RWPE1 (cell line): ENCODE measurements at regions not wholly inside any gene's neighbourhood (a gene's known extent, or its start where the extent isn't known, plus 50 kb on each side); places are given as distances from the start of the nearest gene placed in this dataset.

Experiments used
- CTCF ChIA-PET: fragments of 350-600 bp; sonication (Branson Sonifier 250); formaldehyde crosslinking; extraction: SDS; loops from one replicate; lab custom pipeline; 2021; lab: Yijun Ruan, JAX
- POLR2A ChIA-PET: fragments of 400-600 bp; formaldehyde crosslinking; extraction: SDS; loops from one replicate; lab custom pipeline; 2020; ENCODE audit warnings: antibody characterized with exemption; ENCODE audit not compliant: low non-redundant PET; lab: Yijun Ruan, JAX
- DNase-seq: peaks from one replicate; pipeline ENCODE4 v3.0.0; 2012; ENCODE audit warnings: low spot score
- H3K27ac ChIP-seq: fragments of 450-650 bp; 2 replicates; pipeline ENCODE4 v1.5.1; 2017
- TF ChIP-seq, protein P1 (sequence below): fragments of 450-650 bp; conservative IDR thresholded peaks from 2 replicates; pipeline ENCODE4 v1.5.1; 2017; ENCODE audit warnings: low read depth, mild to moderate bottlenecking

DNA sequence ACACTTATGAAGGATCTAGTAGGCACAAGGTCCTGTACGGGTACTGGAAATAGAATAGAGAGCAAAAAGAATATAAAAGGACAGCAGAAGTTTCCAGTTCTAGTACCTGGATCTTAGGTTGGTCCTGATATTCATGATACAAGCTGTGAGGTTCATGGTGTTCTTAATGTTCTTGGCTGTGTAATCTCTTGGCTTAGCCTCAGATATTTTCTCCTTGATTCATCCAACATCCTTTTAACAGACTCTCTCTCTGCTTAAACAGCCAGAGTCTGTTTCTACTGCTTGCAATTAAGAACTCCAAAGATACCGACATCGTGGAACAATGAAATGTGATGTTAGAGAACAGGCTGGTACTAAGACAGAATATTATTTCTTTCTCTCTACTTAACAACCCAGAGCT, 49.9 kb downstream of the CNTN3 start:
- TF ChIP-seq, protein P1, sequence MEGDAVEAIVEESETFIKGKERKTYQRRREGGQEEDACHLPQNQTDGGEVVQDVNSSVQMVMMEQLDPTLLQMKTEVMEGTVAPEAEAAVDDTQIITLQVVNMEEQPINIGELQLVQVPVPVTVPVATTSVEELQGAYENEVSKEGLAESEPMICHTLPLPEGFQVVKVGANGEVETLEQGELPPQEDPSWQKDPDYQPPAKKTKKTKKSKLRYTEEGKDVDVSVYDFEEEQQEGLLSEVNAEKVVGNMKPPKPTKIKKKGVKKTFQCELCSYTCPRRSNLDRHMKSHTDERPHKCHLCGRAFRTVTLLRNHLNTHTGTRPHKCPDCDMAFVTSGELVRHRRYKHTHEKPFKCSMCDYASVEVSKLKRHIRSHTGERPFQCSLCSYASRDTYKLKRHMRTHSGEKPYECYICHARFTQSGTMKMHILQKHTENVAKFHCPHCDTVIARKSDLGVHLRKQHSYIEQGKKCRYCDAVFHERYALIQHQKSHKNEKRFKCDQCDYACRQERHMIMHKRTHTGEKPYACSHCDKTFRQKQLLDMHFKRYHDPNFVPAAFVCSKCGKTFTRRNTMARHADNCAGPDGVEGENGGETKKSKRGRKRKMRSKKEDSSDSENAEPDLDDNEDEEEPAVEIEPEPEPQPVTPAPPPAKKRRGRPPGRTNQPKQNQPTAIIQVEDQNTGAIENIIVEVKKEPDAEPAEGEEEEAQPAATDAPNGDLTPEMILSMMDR = no peak
- ChIA-PET CTCF (no interaction called here), POLR2A (no interaction called here)
- no peak overlapping the region for H3K27ac ChIP-seq
- DNase-seq = no peak

DNA sequence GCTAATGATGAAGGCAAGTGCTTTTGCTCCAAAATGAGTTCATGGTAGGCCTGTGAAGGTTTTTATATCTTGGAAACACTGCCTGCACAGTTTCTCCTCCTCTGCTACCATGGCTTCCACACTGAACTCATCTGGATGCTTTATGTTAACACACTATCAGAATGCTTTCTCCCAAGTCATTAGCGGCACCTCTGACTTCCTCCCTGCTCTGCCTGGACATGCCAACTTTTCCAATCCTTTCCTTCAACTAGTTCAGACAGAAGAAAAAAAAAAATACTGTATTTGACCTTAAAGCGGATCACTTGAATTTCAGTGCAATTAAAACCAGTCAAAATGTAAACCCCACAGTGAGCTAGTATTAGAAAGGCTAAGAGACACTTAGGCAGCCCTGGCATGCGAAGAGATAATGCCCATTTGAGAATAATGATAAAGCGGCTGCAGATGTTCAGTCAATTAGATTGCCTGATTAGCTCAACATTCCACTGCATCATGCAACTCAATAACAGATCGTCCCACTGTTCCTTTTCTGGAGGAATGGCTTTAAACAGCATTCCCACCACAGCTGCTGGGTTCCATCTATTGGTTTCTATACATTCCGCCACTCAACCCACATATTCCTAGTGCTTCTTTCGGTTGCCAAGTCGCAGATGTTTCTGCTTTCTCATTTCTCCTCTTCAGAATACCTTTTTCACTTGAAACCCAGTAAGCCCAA, 51.7 kb downstream of the CNTN3 start:
- no peak overlapping the region for H3K27ac ChIP-seq
- no peak for DNase-seq
- CTCF ChIA-PET = no interaction called here
- POLR2A ChIA-PET = no interaction called here
- TF ChIP-seq, protein P1 = no peak

DNA sequence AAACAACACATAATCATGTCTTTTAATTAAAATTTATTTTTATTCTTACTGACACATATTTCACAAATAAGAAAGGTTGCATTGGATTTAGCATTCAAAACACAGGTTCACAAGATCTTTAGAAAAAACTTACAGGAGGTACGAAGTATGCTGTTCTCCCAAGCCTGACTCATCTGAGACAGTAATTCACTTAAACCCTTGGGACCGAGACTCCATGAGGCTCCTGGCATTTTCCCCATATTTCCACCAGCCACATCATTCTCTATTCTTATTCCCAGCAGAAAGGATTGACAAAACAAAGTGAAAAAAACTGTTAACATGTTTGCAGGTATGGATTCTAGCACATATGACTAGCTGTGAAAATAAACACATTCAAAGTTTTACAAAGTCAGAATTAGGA, 52.6 kb downstream of the CNTN3 start:
- TF ChIP-seq, protein P1 = no peak
- POLR2A ChIA-PET = no interaction called here
- CTCF ChIA-PET = interaction anchor here (0.8 kb wide), 1 partner anchor 362 kb away, joined by 3 read pairs; no protein-coding TSS in a partner anchor
- DNase-seq = no peak
- H3K27ac ChIP-seq = no peak overlapping the region

DNA sequence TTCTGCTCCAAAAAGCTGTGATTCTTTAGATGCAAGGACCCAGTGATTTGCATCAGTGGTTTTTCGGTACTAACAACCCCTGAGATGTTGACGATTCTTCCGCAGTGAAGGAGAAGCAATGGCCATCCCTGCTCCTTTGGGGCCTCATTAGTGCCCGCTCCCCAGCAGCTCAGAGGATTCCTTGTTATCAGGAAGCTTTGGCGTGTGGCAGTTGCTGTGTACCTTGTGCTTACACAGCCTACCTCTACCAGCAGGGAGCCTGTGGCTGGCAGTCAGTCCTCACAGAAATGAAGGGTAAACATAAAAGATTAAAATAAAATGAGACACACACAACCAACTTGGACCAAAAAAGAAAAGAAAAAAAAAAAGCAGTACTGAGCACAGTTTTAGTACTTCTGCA, 55.2 kb downstream of the CNTN3 start:
- H3K27ac ChIP-seq = no peak overlapping the region
- CTCF ChIA-PET = no interaction called here
- no peak for DNase-seq
- POLR2A ChIA-PET = no interaction called here
- TF ChIP-seq, protein P1 = no peak

DNA sequence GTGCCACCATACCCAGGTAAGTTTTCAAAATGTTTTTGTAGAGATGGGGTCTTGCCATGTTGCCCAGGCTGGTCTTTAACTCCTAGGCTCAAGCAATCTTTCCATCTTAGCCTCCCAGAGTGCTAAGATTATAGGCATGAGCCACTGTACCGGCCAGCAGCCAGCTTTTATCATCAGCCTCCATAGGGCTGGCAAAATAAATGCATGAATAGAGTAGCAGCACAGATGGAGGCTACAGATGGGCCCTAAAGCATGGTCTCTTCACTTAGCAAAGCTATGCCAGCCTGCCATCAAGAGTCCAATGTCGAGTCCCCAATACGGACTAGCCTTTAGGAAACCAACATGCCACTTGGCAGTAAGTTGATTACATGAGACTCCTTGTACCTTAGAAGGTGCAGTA, 63.8 kb downstream of the CNTN3 start:
- TF ChIP-seq, protein P1 = no peak
- no peak for DNase-seq
- no peak overlapping the region for H3K27ac ChIP-seq
- ChIA-PET POLR2A (no interaction called here), CTCF (no interaction called here)

DNA sequence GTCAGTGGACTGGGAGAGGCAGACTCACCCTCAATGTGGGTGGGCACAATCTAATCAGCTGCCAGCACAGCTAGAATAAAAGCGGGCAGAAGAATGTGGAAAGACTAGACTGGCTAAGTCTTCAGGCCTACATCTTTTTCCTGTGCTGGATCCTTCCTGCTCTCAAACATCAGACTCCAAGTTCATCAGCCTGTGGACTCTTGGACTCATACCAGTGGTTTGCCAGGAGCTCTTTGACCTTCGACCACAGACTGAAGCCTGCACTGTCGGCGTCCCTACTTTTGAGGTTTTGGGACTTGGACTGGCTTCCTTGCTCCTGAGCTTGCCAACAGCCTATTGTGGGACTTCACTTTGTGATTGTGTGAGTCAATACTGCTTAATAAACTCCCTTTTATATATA, 68.0 kb downstream of the CNTN3 start:
- no peak for DNase-seq
- POLR2A ChIA-PET = no interaction called here
- CTCF ChIA-PET = no interaction called here
- no peak overlapping the region for H3K27ac ChIP-seq
- TF ChIP-seq, protein P1 = no peak
